Activated CD4-positive, alpha-beta T cell treated with anti-CD3 and anti-CD28 coated beads for 36 hours (primary cell): ENCODE measurements at regions not wholly inside any gene's neighbourhood (a gene's known extent, or its start where the extent isn't known, plus 50 kb on each side); places are given as distances from the start of the nearest gene placed in this dataset.
"Not testable (repeated sequence)": the region's sequence is repeated elsewhere in the genome, so short reads cannot be mapped to it uniquely, and the experiment has no call there.

Experiments
- ATAC-seq: fragments of 200-7000 bp; cut with Tn5 transposase; one replicate; pipeline ENCODE4 v1.10.0; 2021; ENCODE audit warnings: mild to moderate bottlenecking, moderate library complexity
- CTCF ChIA-PET: fragments of 350-600 bp; sonication (Branson Sonifier 250); formaldehyde crosslinking; loops from one replicate; lab custom pipeline; 2021; ENCODE audit warnings: antibody characterized with exemption; lab: Charles Lee
- POLR2A ChIA-PET: fragments of 350-600 bp; sonication (Branson Sonifier 250); formaldehyde crosslinking; loops from one replicate; lab custom pipeline; 2021; ENCODE audit warnings: antibody characterized with exemption, inconsistent platforms; lab: Charles Lee
- DNase-seq: peaks from one replicate; pipeline ENCODE4 v3.0.0-alpha.2; 2020
- H3K27ac Mint-ChIP-seq: one replicate; pipeline ENCODE4 v1.8.0; 2021; ENCODE audit warnings: mixed read lengths
- H3K27me3 Mint-ChIP-seq: one replicate; pipeline ENCODE4 v1.8.0; 2021; ENCODE audit warnings: mixed read lengths
- H3K36me3 Mint-ChIP-seq: one replicate; pipeline ENCODE4 v1.8.0; 2021; ENCODE audit warnings: low read depth, mixed read lengths
- H3K4me1 Mint-ChIP-seq: one replicate; pipeline ENCODE4 v1.8.0; 2021; ENCODE audit warnings: mixed read lengths
- H3K4me3 Mint-ChIP-seq: one replicate; pipeline ENCODE4 v1.8.0; 2021; ENCODE audit warnings: mild to moderate bottlenecking, moderate library complexity, mixed read lengths
- H3K9me3 Mint-ChIP-seq: one replicate; pipeline ENCODE4 v1.8.0; 2021; ENCODE audit warnings: low read depth, mixed read lengths
- intact Hi-C, 2 experiments: fragments of 100-400 bp; cut with DNase I in 1 of 2; cut with micrococcal nuclease in 1 of 2; formaldehyde crosslinking; loops; one replicate each; pipeline versions ENCODE4 v1.14.2 to v1.15.1; 2022 to 2024; cut with DNase I, micrococcal nuclease

GRCh38 chr12:45526823-45527222 lies 202.7 kb upstream of the ARID2 start:
- H3K27ac Mint-ChIP-seq, ATAC-seq, H3K4me1 Mint-ChIP-seq, POLR2A ChIA-PET, H3K4me3 Mint-ChIP-seq, H3K27me3 Mint-ChIP-seq, H3K36me3 Mint-ChIP-seq, intact Hi-C loops, DNase-seq: not testable (repeated sequence)
- H3K9me3 Mint-ChIP-seq: peaks cover 18% of the 10 kb centered on the region
- CTCF ChIA-PET: interaction anchor here (1.9 kb wide), 1 partner anchor 17 kb away, joined by 5 read pairs; no protein-coding TSS in a partner anchor

- Mint-ChIP-seq H3K27ac (no peak overlapping the region), H3K27me3 (peaks cover 11% of the 10 kb centered on the region), H3K4me1 (no peaks in the 10 kb centered on the region), H3K36me3 (no peaks in the 10 kb centered on the region), H3K9me3 (peaks cover 4% of the 10 kb centered on the region), H3K4me3 (no peak overlapping the region)
- intact Hi-C loops: no loop called here
- ChIA-PET POLR2A (no interaction called here), CTCF (interaction anchor here (0.6 to 3.4 kb wide), 3 partner anchors 12 to 434 kb away, joined by 3 to 17 read pairs (median 4); no protein-coding TSS in a partner anchor)
- DNase-seq (no peak), ATAC-seq (no peak)
Observed at GRCh38 chr12:45532113-45532512, 197.4 kb upstream of the ARID2 start.

- Mint-ChIP-seq H3K27me3 (peaks cover 12% of the 10 kb centered on the region), H3K27ac (no peak overlapping the region), H3K4me1 (no peaks in the 10 kb centered on the region), H3K4me3 (no peak overlapping the region), H3K36me3 (no peaks in the 10 kb centered on the region), H3K9me3 (no peaks in the 10 kb centered on the region)
- ATAC-seq (no peak), DNase-seq (no peak)
- ChIA-PET POLR2A (no interaction called here), CTCF (interaction anchor here (0.9 kb wide), 1 partner anchor 8 kb away, joined by 4 read pairs; no protein-coding TSS in a partner anchor)
- intact Hi-C loops: no loop called here
Observed at GRCh38 chr12:45535610-45536180, 193.8 kb upstream of the ARID2 start.

GRCh38 chr12:45536284-45536683 lies 193.2 kb upstream of the ARID2 start:
- no peak for DNase-seq
- Mint-ChIP-seq H3K4me1 (no peaks in the 10 kb centered on the region), H3K4me3 (no peak overlapping the region), H3K9me3 (no peaks in the 10 kb centered on the region), H3K27me3 (peaks cover 12% of the 10 kb centered on the region), H3K36me3 (no peaks in the 10 kb centered on the region), H3K27ac (no peak overlapping the region)
- CTCF ChIA-PET: no interaction called here
- POLR2A ChIA-PET: no interaction called here
- ATAC-seq: no peak
- intact Hi-C loops: no loop called here

- ChIA-PET POLR2A (no interaction called here), CTCF (interaction anchor here (0.5 to 1.4 kb wide), 4 partner anchors 18 to 381 kb away, joined by 3 to 4 read pairs (median 3); no protein-coding TSS in a partner anchor)
- Mint-ChIP-seq H3K27me3 (peaks cover 10% of the 10 kb centered on the region), H3K4me1 (peaks cover 4% of the 10 kb centered on the region), H3K9me3 (no peaks in the 10 kb centered on the region), H3K36me3 (no peaks in the 10 kb centered on the region), H3K27ac (no peak overlapping the region), H3K4me3 (no peak overlapping the region)
- DNase-seq (no peak), ATAC-seq (no peak)
- intact Hi-C loops: loop anchor here (5.0 to 10.0 kb wide), 2 partner anchors 206 to 364 kb away; no protein-coding TSS in a partner anchor
Observed at GRCh38 chr12:45540661-45541341, 188.7 kb upstream of the ARID2 start.

GRCh38 chr12:45543887-45544286 lies 185.6 kb upstream of the ARID2 start:
- Mint-ChIP-seq H3K4me3 (no peak overlapping the region), H3K4me1 (peaks cover 4% of the 10 kb centered on the region), H3K9me3 (no peaks in the 10 kb centered on the region), H3K36me3 (no peaks in the 10 kb centered on the region), H3K27ac (no peak overlapping the region), H3K27me3 (peaks cover 4% of the 10 kb centered on the region)
- ATAC-seq: peak; percentile 97
- peak; percentile 65 for DNase-seq
- intact Hi-C loops: loop anchor here (1.0 to 10.0 kb wide), 5 partner anchors 181 to 361 kb away; no protein-coding TSS in a partner anchor
- ChIA-PET CTCF (interaction anchor here (0.6 to 4.8 kb wide), 58 partner anchors 9 to 484 kb away, joined by 3 to 58 read pairs (median 4); partner anchors contain the start of gene ARID2), POLR2A (interaction anchor here (1.0 kb wide), 1 partner anchor 186 kb away, joined by 4 read pairs; the partner anchor contains the start of gene ARID2)

- Mint-ChIP-seq H3K9me3 (no peaks in the 10 kb centered on the region), H3K27ac (no peak overlapping the region), H3K27me3 (peaks cover 4% of the 10 kb centered on the region), H3K36me3 (no peaks in the 10 kb centered on the region), H3K4me3 (no peak overlapping the region), H3K4me1 (peaks cover 4% of the 10 kb centered on the region)
- intact Hi-C loops: loop anchor here (5.0 to 10.0 kb wide), 3 partner anchors 358 to 461 kb away; no protein-coding TSS in a partner anchor
- POLR2A ChIA-PET: no interaction called here
- DNase-seq (no peak), ATAC-seq (no peak)
- CTCF ChIA-PET: interaction anchor here (0.9 to 4.8 kb wide), 2 partner anchors 47 to 178 kb away, joined by 4 to 58 read pairs; no protein-coding TSS in a partner anchor
Observed at GRCh38 chr12:45546545-45546944, 183.0 kb upstream of the ARID2 start.

- DNase-seq (no peak), ATAC-seq (no peak)
- Mint-ChIP-seq H3K36me3 (no peaks in the 10 kb centered on the region), H3K9me3 (no peaks in the 10 kb centered on the region), H3K27ac (no peak overlapping the region), H3K4me3 (no peak overlapping the region), H3K4me1 (peaks cover 4% of the 10 kb centered on the region), H3K27me3 (peaks cover 4% of the 10 kb centered on the region)
- intact Hi-C loops: loop anchor here (5.0 to 10.0 kb wide), 3 partner anchors 358 to 460 kb away; no protein-coding TSS in a partner anchor
- CTCF ChIA-PET: interaction anchor here (0.9 to 4.8 kb wide), 4 partner anchors 18 to 198 kb away, joined by 3 to 58 read pairs (median 4); no protein-coding TSS in a partner anchor
- POLR2A ChIA-PET: no interaction called here
Observed at GRCh38 chr12:45547132-45547531, 182.4 kb upstream of the ARID2 start.

GRCh38 chr12:45547822-45548221 lies 181.7 kb upstream of the ARID2 start:
- H3K4me3 Mint-ChIP-seq: no peak overlapping the region

GRCh38 chr12:45548426-45548825 lies 181.1 kb upstream of the ARID2 start:
- DNase-seq (no peak), ATAC-seq (no peak)
- H3K27ac Mint-ChIP-seq: peak overlapping the region; percentile 23
- peaks cover 4% of the 10 kb centered on the region for H3K4me1 Mint-ChIP-seq
- H3K4me3 Mint-ChIP-seq: no peak overlapping the region
- no peaks in the 10 kb centered on the region for H3K9me3 Mint-ChIP-seq
- no peaks in the 10 kb centered on the region for H3K36me3 Mint-ChIP-seq
- POLR2A ChIA-PET: no interaction called here
- intact Hi-C loops: loop anchor here (5.0 to 10.0 kb wide), 3 partner anchors 356 to 459 kb away; no protein-coding TSS in a partner anchor
- H3K27me3 Mint-ChIP-seq: peaks cover 2% of the 10 kb centered on the region
- CTCF ChIA-PET: no interaction called here

More at GRCh38 chr12:45547822-45548221, 181.7 kb upstream of the ARID2 start:
- no peaks in the 10 kb centered on the region for H3K36me3 Mint-ChIP-seq
- CTCF ChIA-PET: interaction anchor here (0.9 to 4.8 kb wide), 3 partner anchors 17 to 198 kb away, joined by 3 to 58 read pairs (median 3); no protein-coding TSS in a partner anchor
- peaks cover 2% of the 10 kb centered on the region for H3K27me3 Mint-ChIP-seq
- POLR2A ChIA-PET: no interaction called here
- no peak for ATAC-seq
- no peaks in the 10 kb centered on the region for H3K9me3 Mint-ChIP-seq
- peaks cover 4% of the 10 kb centered on the region for H3K4me1 Mint-ChIP-seq
- intact Hi-C loops: loop anchor here (5.0 to 10.0 kb wide), 3 partner anchors 357 to 459 kb away; no protein-coding TSS in a partner anchor
- no peak overlapping the region for H3K27ac Mint-ChIP-seq
- no peak for DNase-seq

GRCh38 chr12:45549337-45549902 lies 180.1 kb upstream of the ARID2 start:
- Mint-ChIP-seq H3K4me1 (no peaks in the 10 kb centered on the region), H3K9me3 (no peaks in the 10 kb centered on the region), H3K27ac (no peak overlapping the region), H3K4me3 (no peak overlapping the region), H3K36me3 (no peaks in the 10 kb centered on the region), H3K27me3 (peaks cover 2% of the 10 kb centered on the region)
- no peak for ATAC-seq
- intact Hi-C loops: loop anchor here (5.0 to 10.0 kb wide), 3 partner anchors 355 to 458 kb away; no protein-coding TSS in a partner anchor
- ChIA-PET POLR2A (no interaction called here), CTCF (no interaction called here)
- DNase-seq: no peak
